ENCODE measurements at regions not wholly inside any gene's neighbourhood (a gene's known extent, or its start where the extent isn't known, plus 50 kb on each side); places are given as distances from the start of the nearest gene placed in this dataset.

GRCh38 chr6:9257215-9257614, 821.9 kb upstream of the SLC35B3 start:
- 57 to 68% methylated on average over 2 of the region's 2 CpGs for WGBS, 2 donors
- H3K4me1 ChIP-seq, result no peaks in the 10 kb centered on the region
- H3K36me3 ChIP-seq, result no peaks in the 10 kb centered on the region
- TF ChIP-seq CTCF (IDR thresholded peaks at IDR 0.05), result no peak
- no peaks in the 10 kb centered on the region for H3K27me3 ChIP-seq
- H3K27ac ChIP-seq, result no peak overlapping the region
- H3K4me3 ChIP-seq, result no peak overlapping the region
- intact Hi-C loops (cut with DNase I), result loop anchor here in 3 of 10 donors (10.0 kb wide), 2 partner anchors 158 to 1178 kb away; no protein-coding TSS in a partner anchor
- no peak for ATAC-seq
- DNase-seq, result no peak
- peaks cover 0 to 8% (median 0%) of the 10 kb centered on the region in 11 donors for H3K9me3 ChIP-seq

GRCh38 chr6:9254251-9254650, 818.9 kb upstream of the SLC35B3 start:
- no peak for TF ChIP-seq CTCF (IDR thresholded peaks at IDR 0.05)
- WGBS, 2 donors, result 83 to 84% methylated on average over 9 of the region's 9 CpGs
- H3K27ac ChIP-seq, result no peak overlapping the region
- no peaks in the 10 kb centered on the region for H3K4me1 ChIP-seq
- no peaks in the 10 kb centered on the region for H3K27me3 ChIP-seq
- no peaks in the 10 kb centered on the region for H3K36me3 ChIP-seq
- no peak overlapping the region for H3K4me3 ChIP-seq
- intact Hi-C loops (cut with DNase I), result loop anchor here in 9 of 10 donors (5.0 to 10.0 kb wide), 6 partner anchors 153 to 1181 kb away; no protein-coding TSS in a partner anchor
- no peak for ATAC-seq
- DNase-seq, result no peak
- H3K9me3 ChIP-seq, result no peaks in the 10 kb centered on the region

- H3K27me3 ChIP-seq, result no peaks in the 10 kb centered on the region
- H3K36me3 ChIP-seq, result no peaks in the 10 kb centered on the region
- 54 to 59% methylated on average over 4 of the region's 4 CpGs for WGBS, 2 donors
- ATAC-seq (no peak), DNase-seq (no peak)
- H3K9me3 ChIP-seq, result no peaks in the 10 kb centered on the region
- H3K27ac ChIP-seq, result no peak overlapping the region
- intact Hi-C loops (cut with DNase I), result loop anchor here in 9 of 10 donors (2.0 to 10.0 kb wide), 7 partner anchors 155 to 1182 kb away; no protein-coding TSS in a partner anchor
- H3K4me3 ChIP-seq, result no peak overlapping the region
- H3K4me1 ChIP-seq, result no peaks in the 10 kb centered on the region
- no peak for TF ChIP-seq CTCF (IDR thresholded peaks at IDR 0.05)
Observed at GRCh38 chr6:9252799-9253198, 817.5 kb upstream of the SLC35B3 start.

GRCh38 chr6:9250852-9251251, 815.5 kb upstream of the SLC35B3 start:
- Histone ChIP-seq H3K4me3 (no peak overlapping the region), H3K9me3 (no peaks in the 10 kb centered on the region), H3K4me1 (no peaks in the 10 kb centered on the region), H3K27me3 (no peaks in the 10 kb centered on the region), H3K36me3 (no peaks in the 10 kb centered on the region), H3K27ac (no peak overlapping the region)
- ATAC-seq, result peak in 1 of 8 donors; percentile 35
- TF ChIP-seq CTCF (IDR thresholded peaks at IDR 0.05), result peak in 8 of 9 donors; percentile 19 to 54 (median 50)
- 10 to 11% methylated on average over 9 of the region's 9 CpGs for WGBS, 2 donors
- intact Hi-C loops (cut with DNase I), result loop anchor here (2.0 to 10.0 kb wide), 7 partner anchors 156 to 1184 kb away; no protein-coding TSS in a partner anchor
- DNase-seq, result peak in 1 of 2 donors; percentile 11
